Uterus (tissue), 2 donors: ENCODE measurements at regions not wholly inside any gene's neighbourhood (a gene's known extent, or its start where the extent isn't known, plus 50 kb on each side); places are given as distances from the start of the nearest gene placed in this dataset.

ENCODE experiments used
- CTCF ChIP-seq, 4 experiments: fragments of 200-600 bp in 2 of 4; fragments of 450-650 bp in 2 of 4; sonication (generic) in 2 of 4; IDR thresholded peaks; one replicate each; pipeline ENCODE4 v1.5.1; 2016 to 2019; ENCODE audit warnings: antibody characterized with exemption in 4 of 4, mild to moderate bottlenecking in 2 of 4, moderate library complexity in 1 of 4
- POLR2A ChIP-seq, 2 donors: fragments of 450-650 bp; IDR thresholded peaks; one replicate each; pipeline ENCODE4 v1.6.1; 2016; ENCODE audit warnings: antibody characterized with exemption in 2 of 2, mild to moderate bottlenecking in 1 of 2, moderate library complexity in 1 of 2

GRCh38 chr5:2044041-2044440, 161.3 kb upstream of the IRX4 start:
- TF ChIP-seq CTCF (IDR thresholded peaks at IDR 0.05) (no peak), POLR2A (IDR thresholded peaks at IDR 0.05) (no peak)
